Activated CD8-positive, alpha-beta memory T cell treated with anti-CD3 and anti-CD28 coated beads, Interleukin-2, amount 50 U/mL, for 4 hours (primary cell): ENCODE measurements at regions not wholly inside any gene's neighbourhood (a gene's known extent, or its start where the extent isn't known, plus 50 kb on each side); places are given as distances from the start of the nearest gene placed in this dataset.

Source experiments
- DNase-seq: peaks from one replicate; pipeline ENCODE4 v3.0.0-alpha.2; 2020

- DNase-seq, result no peak
Observed at GRCh38 chr10:44627591-44628354, 242.9 kb upstream of the CXCL12 start.

GRCh38 chr10:44628921-44629320 lies 244.0 kb upstream of the CXCL12 start:
- DNase-seq, result no peak

GRCh38 chr10:44635176-44635575 lies 250.3 kb upstream of the CXCL12 start:
- DNase-seq, result no peak

GRCh38 chr10:44636625-44637024 lies 251.7 kb upstream of the CXCL12 start:
- no peak for DNase-seq

GRCh38 chr10:44640429-44640828 lies 255.5 kb upstream of the CXCL12 start:
- no peak for DNase-seq

GRCh38 chr10:44647473-44647872 lies 262.6 kb upstream of the CXCL12 start:
- DNase-seq, result no peak

- DNase-seq, result no peak
Observed at GRCh38 chr10:44647877-44648542, 263.1 kb upstream of the CXCL12 start.

- no peak for DNase-seq
Observed at GRCh38 chr10:44650691-44651661, 260.2 kb upstream of the TMEM72 start.

- DNase-seq, result no peak
Observed at GRCh38 chr10:44651834-44652233, 259.3 kb upstream of the TMEM72 start.

GRCh38 chr10:44659320-44659719 lies 251.8 kb upstream of the TMEM72 start:
- no peak for DNase-seq

- no peak for DNase-seq
Observed at GRCh38 chr10:44660271-44660670, 250.9 kb upstream of the TMEM72 start.

GRCh38 chr10:44662051-44662450 lies 249.1 kb upstream of the TMEM72 start:
- no peak for DNase-seq

GRCh38 chr10:44668336-44668735 lies 242.8 kb upstream of the TMEM72 start:
- no peak for DNase-seq

GRCh38 chr10:44671319-44671718 lies 239.8 kb upstream of the TMEM72 start:
- no peak for DNase-seq

- no peak for DNase-seq
Observed at GRCh38 chr10:44673245-44673983, 237.7 kb upstream of the TMEM72 start.

GRCh38 chr10:44674536-44675386 lies 236.4 kb upstream of the TMEM72 start:
- DNase-seq, result no peak

GRCh38 chr10:44675387-44675874 lies 235.7 kb upstream of the TMEM72 start:
- DNase-seq, result no peak

GRCh38 chr10:44680764-44681163 lies 230.4 kb upstream of the TMEM72 start:
- DNase-seq, result no peak

GRCh38 chr10:44682507-44682906 lies 228.6 kb upstream of the TMEM72 start:
- no peak for DNase-seq

- no peak for DNase-seq
Observed at GRCh38 chr10:44684661-44685060, 226.5 kb upstream of the TMEM72 start.

- DNase-seq, result no peak
Observed at GRCh38 chr10:44685220-44685619, 225.9 kb upstream of the TMEM72 start.
